GM18867 (cell line): ENCODE measurements at regions not wholly inside any gene's neighbourhood (a gene's known extent, or its start where the extent isn't known, plus 50 kb on each side); places are given as distances from the start of the nearest gene placed in this dataset.
"Not testable (repeated sequence)": the region's sequence is repeated elsewhere in the genome, so short reads cannot be mapped to it uniquely, and the experiment has no call there.

ENCODE experiments used
- ATAC-seq: cut with Tn5 transposase; IDR thresholded peaks from one replicate; pipeline ENCODE4 v1.9.1; 2021; ENCODE audit warnings: mild to moderate bottlenecking, moderate library complexity; ENCODE audit not compliant: unreplicated experiment

- no peak for ATAC-seq
Observed at GRCh38 chr2:183456177-183456576, 331.9 kb downstream of the NUP35 start.

DNA sequence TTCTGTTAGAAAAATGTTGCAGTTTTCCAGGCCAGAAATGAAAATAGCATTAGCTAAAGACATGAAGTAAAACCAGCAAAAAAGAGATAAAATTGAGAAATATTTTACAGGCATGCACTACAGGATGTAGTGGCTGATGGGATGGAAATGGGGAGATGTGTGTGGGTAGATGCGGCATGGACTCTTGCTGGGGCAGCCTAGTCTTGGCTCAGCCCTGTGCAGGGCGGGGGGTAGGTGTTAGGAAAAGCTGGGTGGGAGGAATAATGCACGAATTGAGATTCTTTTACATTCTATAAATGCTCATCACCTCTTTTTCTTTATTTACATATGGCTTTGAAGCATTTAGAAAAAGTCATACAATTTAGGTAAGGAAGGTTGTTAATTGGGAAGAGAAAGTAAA, 334.2 kb downstream of the NUP35 start:
- ATAC-seq: no peak

DNA sequence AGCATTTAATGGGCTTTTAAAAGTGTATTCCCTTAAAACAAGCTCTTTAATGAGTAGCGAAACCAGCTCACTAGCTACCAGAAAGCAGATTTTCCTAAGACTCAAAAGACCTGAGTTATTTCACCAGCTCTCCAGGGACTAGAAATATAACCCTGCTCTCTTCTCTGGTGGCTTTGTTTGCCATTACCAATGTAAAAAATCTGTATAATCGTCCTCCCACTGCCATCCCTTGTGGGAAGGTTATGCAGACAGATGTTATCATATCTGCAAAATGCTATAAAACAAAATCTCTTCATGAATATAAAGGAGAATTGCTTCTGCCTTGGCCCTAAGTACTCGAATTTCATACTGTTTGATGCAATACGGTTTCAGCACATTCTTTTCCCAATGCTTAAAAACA, 335.2 kb downstream of the NUP35 start:
- ATAC-seq: no peak

- ATAC-seq: no peak
Observed at GRCh38 chr2:183463821-183464220, 339.6 kb downstream of the NUP35 start.

DNA sequence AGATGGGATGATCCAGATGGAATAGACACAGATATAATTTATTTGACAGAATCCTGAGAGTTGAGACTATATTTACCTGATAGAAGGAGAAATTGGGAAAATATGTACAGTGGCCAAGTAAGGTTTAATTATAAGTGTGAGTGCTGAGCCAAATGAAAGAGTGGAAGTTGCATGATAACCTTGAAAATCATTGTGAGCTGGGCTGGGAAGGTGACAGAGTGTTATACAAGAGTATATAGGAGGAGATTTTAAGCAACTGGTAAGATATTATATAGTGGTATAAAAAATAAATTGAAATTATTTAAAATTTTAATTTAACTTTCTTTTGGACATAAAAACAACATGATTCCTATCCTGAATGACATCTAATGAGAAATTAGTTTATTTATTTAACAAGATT, 340.8 kb downstream of the NUP35 start:
- no peak for ATAC-seq

GRCh38 chr2:183474912-183475695, 350.9 kb downstream of the NUP35 start:
- no peak for ATAC-seq

DNA sequence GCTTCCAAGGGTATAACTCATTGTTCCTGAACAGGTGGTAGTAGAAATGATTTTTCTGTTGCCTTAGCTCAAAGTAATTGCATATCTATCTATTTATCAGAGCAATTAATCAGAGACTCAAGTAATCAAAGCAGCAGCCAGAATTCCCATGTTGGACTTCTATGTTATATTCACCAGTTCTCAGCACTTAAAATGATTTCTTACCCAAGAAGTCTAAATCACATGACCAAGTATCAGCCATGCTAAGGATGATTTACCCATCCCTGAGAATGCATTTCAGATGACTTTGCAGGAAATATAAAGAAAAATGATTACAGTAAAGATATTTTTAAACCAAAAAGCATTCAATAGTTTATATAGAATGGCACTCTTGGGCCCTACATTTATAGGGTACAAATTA, 352.2 kb downstream of the NUP35 start:
- no peak for ATAC-seq

DNA sequence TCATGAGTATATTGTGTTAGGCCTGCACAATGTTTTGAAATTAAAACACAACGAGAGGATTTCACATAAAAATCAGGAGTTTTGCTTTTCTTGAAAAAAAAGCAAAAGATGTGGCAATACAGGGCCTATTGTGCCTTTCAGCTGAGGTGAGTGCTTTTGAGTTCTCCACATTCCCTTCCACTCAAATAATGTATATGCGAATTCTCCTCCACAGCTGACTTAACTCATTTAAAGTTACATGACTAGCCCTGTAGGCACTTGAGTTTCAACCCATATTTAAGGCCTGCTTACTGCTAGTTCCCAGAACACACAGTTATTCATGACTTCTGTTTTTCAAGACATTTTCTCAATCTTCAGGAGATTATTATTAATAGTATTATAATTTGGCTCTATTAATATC, 353.1 kb downstream of the NUP35 start:
- no peak for ATAC-seq

DNA sequence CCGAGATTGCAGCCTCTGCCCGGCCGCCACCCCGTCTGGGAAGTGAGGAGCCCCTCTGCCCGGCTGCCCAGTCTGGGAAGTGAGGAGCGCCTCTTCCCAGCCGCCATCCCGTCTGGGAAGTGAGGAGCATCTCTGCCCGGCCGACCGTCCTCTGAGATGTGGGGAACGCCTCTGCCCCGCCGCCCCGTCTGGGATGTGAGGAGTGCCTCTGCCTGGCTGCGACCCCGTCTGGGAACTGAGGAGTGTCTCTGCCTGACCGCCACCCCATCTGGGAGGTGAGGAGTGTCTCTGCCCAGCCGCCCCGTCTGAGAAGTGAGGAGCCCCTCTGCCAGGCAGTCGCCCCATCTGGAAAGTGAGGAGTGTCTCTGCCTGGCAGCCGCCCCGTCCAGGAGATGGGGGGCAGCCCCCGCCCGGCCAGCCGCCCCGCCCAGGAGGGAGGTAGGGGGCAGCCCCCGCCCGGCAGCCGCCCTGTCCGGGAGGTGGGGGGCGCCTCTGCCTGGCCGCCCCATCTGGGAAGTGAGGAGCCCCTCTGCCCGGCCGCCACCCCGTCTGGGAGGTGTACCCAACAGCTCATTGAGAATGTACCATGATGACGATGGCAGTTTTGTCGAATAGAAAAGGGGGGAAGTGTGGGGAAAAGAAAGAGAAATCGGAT, 354.8 kb downstream of the NUP35 start:
- not testable (repeated sequence) for ATAC-seq

DNA sequence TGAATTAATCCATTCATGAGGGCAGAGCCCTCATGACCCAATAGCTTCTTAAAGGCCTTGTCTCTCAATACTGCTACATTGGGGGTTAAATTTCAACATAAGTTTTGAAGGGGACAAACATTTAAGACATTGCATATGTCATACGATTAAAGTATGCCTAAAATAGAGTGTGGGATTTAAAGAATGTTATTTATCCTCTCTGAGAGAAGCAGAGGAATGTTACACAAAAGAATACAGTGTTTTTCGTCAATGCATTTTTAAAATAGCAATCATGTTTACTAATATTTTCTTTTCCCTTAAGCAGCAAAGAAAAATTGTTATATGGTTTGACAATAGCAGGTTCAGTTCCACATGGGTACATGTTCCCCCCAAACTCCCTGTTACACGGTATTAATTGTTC, 363.1 kb downstream of the NUP35 start:
- ATAC-seq: no peak

- ATAC-seq: no peak
Observed at GRCh38 chr2:183488421-183488820, 364.2 kb downstream of the NUP35 start.

- no peak for ATAC-seq
Observed at GRCh38 chr2:183490489-183490888, 366.2 kb downstream of the NUP35 start.

- ATAC-seq: no peak
Observed at GRCh38 chr2:183490914-183491313, 366.7 kb downstream of the NUP35 start.

- no peak for ATAC-seq
Observed at GRCh38 chr2:183493040-183493439, 368.8 kb downstream of the NUP35 start.

DNA sequence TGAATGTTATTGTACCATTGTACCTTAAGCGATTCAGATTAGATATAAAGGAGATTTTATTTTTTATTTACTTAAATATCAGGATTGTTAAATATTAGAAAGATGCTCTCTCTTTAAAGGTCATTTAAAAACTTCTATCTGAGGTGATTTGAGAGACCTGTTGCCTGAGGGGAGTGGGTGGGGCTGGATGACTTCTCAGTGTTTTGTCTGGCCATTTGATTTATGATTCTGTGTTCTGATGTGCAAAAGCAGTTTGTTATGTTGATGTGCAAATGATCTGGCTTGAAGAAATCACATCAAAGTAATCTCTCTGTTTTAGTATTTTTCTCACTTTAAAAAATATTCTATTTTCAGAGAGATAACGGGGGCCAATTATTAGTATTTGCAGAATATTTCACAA, 370.8 kb downstream of the NUP35 start:
- ATAC-seq: no peak

DNA sequence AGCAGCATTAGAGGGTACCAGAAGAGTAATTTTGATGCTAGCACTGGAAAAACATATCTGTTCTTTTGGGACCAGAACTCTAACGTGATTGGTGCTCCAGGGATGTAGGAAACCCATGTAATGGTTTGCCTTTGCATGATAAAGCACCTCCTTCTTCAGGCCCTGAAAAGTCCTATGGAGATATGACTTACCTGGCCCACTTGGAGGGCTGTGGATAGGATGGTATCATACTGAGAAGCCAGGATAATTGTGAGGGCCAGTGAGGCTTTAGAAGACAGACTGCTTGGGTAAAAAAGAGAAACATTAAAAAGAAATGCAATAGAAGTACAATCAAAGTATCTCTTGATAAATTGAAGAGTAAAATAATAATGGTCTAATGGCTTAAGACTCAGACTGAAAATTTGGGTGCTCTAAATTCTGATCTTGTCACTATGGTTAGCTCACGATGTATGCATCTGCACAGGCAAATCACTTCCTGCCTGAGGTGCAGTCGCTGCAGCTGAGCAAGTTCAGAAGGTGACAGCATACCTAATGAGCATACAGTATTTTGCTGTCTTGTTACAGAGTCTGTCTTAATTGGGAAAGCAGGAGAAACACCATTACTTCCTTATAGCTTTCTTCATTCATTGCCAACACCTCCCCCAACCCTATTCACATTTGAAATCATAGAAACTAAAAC, 371.5 kb downstream of the NUP35 start:
- ATAC-seq: peak; percentile 98

DNA sequence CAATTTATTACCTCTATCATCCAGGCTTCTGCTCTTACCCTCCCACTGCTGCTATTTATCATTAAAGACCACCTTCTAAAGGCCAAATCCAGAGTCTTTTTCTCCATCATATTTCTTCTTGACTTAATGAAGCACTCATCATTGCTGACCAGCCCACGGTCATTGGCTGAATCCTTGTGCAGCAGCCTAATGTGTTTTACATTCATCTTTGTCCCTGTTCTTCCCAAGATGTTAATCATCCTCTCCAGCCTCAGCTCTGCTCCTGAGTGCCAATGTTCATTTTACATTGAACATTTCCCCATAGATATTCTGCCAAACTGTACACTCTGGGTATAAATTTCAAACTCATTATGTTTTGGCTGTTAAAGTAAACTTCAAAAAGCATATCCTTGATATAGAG, 373.6 kb downstream of the NUP35 start:
- no peak for ATAC-seq

GRCh38 chr2:183505911-183506310, 381.7 kb downstream of the NUP35 start:
- ATAC-seq: peak; percentile 93

DNA sequence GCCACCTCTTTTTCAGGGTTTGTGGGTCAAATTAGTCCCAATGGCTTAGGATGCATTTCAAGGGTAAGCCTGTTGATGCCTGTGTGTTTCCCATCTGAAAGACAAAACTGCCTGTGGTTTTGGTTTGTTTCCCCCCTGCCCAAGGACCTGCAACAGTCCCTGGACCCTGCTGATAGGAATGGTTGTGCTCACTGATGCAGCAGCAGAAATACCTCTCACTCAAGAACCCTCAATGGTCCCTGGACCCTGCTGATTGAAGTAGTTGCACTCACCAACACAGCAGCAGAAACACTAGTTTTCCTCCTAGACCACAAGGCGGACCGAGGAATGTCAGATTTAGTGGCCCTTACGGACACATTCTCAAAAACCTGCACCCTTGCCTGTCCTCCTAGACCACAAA, 386.9 kb downstream of the NUP35 start:
- ATAC-seq: no peak

- no peak for ATAC-seq
Observed at GRCh38 chr2:183519371-183520056, 395.3 kb downstream of the NUP35 start.

- no peak for ATAC-seq
Observed at GRCh38 chr2:183521911-183522310, 397.7 kb downstream of the NUP35 start.
